Neural progenitor cell (in vitro differentiated cells): ENCODE measurements at regions not wholly inside any gene's neighbourhood (a gene's known extent, or its start where the extent isn't known, plus 50 kb on each side); places are given as distances from the start of the nearest gene placed in this dataset.

Source experiments
- EZH2 ChIP-seq: fragments of 200-600 bp; sonication (generic); IDR thresholded peaks from 2 replicates; pipeline ENCODE4 v1.6.1; 2017; ENCODE audit warnings: antibody characterized with exemption, mild to moderate bottlenecking, moderate library complexity
- EZH2phosphoT487 ChIP-seq: fragments of 200-600 bp; sonication (generic); IDR thresholded peaks from 2 replicates; pipeline ENCODE4 v1.6.1; 2017; ENCODE audit warnings: antibody characterized with exemption
- TF ChIP-seq, protein P1 (sequence below): fragments of 200-600 bp; sonication (generic); IDR thresholded peaks from 2 replicates; pipeline ENCODE4 v1.5.1; 2017; ENCODE audit warnings: antibody characterized with exemption, mild to moderate bottlenecking

DNA sequence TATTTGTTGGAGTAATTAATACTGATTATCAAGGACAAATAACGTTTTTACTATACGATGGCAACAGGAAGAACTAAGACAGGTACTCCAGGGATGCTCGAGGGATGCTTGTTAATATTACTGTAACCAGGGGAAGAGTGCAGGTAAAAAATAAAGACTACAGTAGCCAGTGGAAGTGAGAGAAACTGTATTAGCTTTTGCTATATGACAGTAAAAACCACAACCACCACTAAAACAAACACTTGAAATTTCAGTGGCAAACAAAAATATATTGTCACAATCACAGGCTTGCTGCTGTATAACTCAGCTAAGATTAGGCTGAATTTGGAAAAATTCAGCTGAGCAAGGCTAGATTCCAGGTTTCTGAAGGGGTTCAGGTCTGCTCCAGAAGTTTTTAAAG lies 812.6 kb upstream of the ADGRL4 start:
- TF ChIP-seq EZH2phosphoT487: no peak
- TF ChIP-seq, protein P1, sequence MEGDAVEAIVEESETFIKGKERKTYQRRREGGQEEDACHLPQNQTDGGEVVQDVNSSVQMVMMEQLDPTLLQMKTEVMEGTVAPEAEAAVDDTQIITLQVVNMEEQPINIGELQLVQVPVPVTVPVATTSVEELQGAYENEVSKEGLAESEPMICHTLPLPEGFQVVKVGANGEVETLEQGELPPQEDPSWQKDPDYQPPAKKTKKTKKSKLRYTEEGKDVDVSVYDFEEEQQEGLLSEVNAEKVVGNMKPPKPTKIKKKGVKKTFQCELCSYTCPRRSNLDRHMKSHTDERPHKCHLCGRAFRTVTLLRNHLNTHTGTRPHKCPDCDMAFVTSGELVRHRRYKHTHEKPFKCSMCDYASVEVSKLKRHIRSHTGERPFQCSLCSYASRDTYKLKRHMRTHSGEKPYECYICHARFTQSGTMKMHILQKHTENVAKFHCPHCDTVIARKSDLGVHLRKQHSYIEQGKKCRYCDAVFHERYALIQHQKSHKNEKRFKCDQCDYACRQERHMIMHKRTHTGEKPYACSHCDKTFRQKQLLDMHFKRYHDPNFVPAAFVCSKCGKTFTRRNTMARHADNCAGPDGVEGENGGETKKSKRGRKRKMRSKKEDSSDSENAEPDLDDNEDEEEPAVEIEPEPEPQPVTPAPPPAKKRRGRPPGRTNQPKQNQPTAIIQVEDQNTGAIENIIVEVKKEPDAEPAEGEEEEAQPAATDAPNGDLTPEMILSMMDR: no peak
- no peak for TF ChIP-seq EZH2
